NCI-H524 (cell line): ENCODE measurements at regions not wholly inside any gene's neighbourhood (a gene's known extent, or its start where the extent isn't known, plus 50 kb on each side); places are given as distances from the start of the nearest gene placed in this dataset.
"Not testable (repeated sequence)": the region's sequence is repeated elsewhere in the genome, so short reads cannot be mapped to it uniquely, and the experiment has no call there.

Experiments
- DNase-seq, 2 experiments: peaks; one replicate each; lab custom pipeline; 2025; lab: John Stamatoyannopoulos, UW

DNA sequence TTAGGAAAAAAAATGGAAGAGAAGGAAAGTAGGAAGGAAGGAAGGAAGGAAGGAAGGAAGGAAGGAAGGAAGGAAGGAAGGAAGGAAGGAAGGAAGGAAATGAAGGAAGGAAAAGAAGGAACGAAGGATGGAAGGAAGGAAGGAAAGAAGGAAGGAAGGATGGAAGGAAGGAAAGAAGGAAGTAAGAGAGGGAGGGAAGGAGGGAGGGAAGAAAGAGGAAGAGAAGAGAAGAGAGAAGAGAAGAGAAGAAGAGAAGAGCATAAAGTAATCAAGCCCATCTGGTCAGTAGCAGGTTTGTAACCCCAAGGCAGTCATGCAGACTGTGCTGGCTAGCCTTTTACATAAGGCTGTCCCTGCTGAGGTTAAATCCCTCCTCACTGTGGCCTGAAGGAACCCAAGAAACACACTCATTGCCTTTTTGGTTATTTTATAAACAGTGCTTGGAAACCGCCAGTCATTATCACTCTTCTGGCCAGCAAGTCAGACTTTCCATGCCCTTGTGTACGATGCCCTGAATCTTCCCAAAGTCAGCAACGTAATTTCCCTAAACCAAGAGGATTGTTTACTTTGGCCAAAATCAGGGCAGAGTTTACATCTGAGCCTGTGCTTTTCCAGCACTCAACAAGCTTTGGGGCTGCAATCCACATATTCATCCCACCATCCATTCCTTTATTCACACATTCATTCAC is 409.6 kb upstream of the MAF start:
- DNase-seq = no peak

DNA sequence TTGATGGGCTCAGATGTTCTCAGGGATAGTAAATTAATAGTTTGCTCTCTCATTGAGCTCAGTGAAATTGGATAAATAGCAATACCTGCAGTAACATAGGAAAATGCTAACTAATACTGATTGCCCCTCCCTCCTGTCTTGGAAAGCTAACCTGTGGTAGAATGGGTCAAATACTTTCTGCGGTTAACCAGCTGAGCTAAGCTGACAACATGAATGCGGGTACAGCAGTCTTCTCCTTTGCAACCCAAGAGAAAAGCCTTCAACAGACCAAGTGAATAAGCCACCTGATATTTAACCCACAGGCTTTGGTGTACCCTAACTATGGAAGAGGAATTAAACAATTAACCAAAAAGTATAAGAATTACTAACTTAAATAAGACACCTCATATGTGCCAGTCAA is 408.3 kb upstream of the MAF start:
- DNase-seq = no peak

DNA sequence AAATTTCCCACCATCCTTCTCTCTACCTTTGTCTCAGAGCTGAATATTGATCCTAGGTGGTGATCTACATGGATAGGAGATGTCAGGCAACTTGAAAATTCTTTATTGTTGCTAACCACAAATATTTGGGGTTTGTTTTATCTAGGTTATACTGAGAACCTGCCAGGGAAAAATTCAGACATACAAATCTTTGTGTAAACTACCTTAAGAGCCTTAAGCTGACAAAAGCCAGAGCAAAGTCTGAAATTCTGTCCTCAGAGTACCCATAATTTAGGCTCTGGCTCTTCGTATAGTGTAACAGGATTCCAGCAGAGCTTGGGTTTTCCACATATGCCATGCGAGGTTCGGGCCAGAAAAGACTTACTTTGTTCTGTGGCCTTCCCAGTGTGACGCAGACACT is 406.7 kb upstream of the MAF start:
- DNase-seq = no peak

DNA sequence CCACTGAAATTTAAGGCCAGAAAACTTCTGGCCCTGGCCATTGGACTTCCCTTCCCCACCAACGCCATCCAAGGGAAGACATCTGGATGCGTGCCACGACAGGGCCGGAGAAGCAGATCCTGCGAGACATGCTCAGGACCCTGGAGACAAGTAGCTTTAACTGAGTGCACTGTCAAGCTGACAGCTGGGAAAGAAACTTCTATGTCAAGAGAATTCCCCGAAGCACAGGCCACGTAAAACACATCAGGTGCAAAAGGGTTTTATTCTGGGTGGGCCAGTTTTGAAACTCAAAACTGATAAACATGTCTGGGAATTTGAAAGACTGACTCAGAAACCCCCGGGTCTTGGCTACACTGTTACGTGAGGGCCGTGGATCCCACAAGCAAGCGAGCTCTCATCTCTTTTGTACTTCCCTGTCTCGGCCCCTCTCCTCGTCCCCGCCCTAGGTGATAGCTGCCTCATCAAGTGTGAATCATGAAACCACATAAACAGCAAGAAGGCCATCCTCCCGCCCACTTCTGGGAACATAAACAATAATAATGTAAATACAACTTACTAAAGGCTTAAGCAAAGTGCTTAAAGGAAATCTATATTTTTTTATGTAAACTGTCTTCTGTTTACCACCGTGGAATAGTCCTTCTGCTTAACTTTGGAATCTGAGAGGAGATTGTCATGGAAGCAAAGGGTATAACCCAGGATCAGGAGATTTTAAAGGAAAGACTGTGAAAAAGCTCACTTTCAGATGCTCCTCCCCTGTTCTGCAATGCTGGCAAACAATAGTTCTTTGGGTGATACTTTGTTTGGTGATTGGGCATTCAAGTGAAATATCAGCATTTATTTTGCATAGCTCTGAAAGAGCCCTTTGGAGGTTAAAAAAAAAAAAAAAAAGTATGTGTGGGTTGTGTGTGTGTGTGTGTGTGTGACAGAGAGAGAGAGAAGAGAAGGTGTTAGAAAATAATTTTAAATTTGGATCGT is 406.0 kb upstream of the MAF start:
- DNase-seq = no peak

DNA sequence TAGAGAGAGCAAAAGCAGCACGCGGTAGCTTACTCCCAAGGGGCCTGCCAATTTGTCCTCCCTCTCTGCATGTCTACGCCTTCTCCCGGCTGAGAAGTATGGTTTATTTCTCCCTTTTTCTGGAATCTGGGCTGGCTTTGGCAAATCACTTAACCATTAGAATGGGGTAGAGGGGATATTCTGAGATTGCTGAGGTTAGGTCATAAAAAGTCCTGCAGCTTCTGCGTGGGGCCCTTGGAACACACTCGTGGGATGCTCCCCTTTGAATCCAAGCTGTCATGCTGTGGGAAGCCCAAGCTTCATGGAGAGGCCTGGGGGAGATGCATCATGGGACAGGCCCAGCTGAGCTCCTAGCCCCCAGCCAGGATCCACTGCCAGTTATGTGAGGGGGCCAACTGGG is 403.6 kb upstream of the MAF start:
- no peak for DNase-seq

DNA sequence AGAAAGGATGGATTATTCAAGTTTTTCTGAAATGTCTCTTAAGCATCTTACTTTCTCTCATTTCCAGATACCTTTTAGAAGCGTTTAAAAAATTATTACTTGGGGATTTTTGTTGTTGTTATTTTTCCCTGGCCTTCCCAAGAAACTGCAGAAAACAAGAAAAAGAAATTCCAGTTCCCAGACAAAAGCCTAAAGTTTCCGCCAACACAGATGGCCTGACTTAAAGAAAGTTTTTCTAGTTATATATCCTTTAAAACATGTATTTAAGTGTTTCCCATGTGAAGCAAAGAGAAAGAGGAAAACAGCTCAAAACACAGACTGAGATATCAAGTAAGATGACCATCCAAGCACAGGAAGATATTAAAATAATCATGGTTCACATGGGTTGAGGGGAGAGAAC is 401.7 kb upstream of the MAF start:
- no peak for DNase-seq

DNA sequence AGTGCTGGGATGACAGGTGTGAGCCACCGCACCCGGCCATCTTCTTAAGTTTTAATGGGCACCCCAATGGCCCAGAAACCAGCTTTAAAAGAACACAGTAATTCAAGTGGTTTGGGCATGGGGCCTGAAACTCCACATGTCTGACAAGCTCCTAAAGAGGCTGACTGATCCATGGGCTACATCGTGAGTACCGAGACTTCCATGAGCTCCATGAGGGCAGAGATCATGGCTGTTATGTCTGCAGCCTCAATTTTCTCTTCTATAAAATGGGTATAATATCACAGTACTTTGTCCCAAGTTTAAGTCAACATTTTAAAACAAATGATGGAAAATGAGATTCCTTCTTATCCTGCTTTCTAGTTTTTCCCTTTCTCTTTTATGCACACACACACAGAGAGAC is 397.6 kb upstream of the MAF start:
- DNase-seq = no peak

DNA sequence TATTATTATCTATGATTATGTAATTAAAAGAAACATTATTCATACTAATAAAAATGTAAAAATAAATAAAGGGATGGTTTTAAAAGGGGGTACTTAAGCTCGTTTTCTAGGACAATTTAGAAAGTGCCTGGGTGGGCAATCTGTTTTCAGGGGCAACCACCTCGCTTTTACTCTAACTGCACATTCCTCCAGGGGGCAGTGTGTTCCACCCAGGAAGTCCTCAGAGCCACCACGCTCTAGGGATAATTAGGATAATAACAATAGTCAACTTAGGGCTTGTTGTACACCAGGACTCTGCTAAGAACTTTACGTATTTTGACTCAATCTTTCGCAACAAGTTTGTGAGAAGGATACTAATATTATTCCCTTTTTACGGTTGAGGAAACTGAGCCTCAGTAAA is 396.7 kb upstream of the MAF start:
- peak in 1 of 2 experiments; percentile 15 for DNase-seq

DNA sequence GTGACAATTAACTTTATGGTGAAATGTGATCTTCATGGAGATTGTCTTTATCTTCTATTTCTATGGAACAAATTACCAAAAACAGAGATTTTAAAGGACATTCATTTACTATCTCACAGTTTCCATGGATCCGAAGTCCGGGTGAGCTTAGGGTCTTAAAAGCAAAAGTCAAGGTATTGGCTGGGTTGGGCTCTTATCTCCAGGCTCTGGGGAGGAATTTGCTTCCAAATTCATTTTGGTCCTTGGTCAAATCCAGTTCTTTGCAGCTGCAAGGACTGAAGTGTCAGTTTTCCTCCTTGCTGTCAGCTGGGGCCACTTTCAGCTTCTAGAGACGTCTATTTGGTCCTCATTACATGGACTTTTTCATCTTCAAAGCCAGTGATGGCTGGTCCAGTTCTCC is 395.8 kb upstream of the MAF start:
- DNase-seq = no peak

DNA sequence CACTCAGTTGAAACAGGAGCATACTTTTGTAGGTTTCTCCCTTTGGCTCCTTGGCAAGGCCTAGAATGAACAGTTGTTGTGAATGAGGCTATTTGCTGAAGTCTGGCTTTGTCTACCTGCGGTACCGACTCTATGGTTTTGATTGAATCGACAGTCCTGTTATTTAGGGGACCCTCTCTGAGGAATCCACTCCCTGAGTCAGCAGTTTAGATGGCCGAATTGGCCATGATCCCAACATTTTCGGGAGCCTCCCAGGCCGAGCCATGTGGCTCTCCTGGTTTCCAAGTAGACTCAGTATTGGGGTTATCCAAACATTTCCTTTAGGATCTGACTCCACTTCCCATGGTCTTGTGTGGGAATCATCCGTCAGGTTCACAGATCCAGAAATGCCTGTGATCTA is 394.8 kb upstream of the MAF start:
- no peak for DNase-seq

DNA sequence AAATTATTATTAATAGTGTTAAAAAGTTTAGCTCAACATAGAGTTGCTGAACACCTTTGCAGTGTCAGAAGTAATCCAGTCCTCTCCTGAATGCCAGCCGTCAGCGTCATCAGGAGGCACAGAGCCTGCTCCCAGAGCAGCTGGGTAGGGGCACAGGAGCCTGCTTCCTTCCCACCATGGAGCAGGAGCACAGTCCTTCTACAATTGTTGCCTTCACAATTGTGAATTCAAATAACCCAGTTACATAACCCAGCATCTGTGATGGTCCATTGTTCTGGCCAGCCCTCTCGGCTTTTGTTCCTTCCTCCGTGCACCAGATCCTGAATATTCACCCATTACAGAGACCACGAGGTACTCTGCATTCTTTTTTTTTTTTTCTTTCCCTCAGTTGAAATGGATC is 393.9 kb upstream of the MAF start:
- peak; percentile 13 to 28 for DNase-seq

DNA sequence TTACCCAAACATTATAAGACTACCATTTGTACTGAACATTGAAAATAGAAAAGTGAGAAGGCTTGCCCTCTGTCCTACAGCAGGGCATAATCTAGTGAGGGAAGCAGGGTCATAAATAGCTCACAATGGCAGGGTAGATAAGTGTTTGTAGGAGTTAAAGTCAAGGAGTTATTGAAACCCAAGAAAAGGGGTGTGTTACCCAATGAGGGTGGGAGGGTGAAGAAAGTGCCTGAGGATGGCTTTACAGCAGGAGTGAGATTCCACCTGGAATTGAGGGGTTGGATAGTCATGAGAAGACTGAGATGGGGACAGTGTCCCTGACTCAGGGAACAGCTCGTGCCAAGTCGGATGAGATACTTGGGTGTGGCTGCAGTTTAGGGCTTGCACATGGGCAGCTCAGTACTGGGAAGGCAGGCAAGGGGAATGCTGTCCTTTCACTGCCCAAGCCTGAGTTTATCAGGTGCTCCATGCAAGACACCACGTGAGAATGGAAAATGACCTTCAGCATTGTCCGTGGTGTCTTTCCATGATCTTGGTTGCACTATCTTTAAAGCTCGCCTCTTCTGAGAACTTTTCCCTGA is 393.2 kb upstream of the MAF start:
- DNase-seq = no peak

DNA sequence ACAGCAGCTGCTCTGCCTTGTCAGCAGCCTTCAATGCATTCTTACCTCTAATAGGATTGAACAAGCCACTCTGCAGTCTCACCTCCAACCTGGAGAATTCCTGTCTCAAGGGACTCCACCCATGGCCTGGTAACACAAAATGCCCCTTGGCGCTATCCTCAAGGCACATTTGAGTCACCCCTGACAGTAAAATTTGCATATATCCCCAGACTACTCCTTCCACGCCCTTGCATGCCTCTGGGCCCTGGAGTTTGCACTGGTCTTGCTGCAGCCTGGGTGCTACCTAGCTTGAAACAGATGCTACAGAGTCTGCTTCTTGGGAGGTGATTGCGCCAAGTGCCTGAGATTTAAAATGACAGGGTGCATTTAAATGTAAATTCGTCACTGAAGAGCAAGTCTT is 391.4 kb upstream of the MAF start:
- DNase-seq = no peak

DNA sequence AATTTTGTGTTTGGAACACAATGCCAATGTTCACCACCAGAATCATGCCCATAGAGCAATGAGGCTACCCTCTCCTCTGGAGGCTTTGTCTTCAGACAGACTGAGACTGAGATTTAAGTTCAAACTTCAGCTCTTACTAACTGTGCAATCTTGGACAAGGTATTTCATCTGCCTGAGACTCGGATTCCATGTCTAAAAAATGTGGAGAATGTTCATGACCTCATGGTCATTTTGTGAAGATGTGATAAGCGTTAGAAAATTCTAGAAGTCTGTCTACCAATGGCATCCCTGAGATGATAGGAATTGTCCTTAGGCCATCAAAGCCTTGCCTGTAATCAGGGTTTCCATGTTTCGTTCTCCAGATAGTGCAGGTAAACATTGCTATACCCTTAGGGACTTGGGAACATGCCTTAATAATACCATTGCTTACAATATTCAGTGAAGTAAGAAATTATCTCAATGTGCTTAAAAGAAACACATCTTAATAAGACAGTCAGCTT is 388.2 kb upstream of the MAF start:
- DNase-seq = no peak

DNA sequence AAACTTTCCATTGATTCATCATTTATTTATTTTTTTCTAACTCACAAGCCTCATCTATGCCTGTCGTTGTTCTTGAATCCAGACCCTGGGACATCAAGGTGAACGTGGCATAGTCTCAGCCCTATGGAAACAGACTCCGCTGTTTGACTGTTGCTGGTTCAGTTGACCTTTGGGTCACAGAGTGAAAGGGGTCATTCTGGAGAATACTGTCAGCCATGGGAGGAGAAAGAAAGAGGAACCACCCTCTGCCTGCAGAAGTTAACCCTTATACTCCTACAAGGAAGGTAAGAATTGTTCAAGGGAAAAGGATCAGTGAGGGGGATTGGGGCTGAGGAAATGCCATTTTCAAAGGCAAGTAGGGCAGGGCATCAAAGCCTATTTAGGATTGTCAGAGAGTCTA is 387.6 kb upstream of the MAF start:
- DNase-seq = no peak

DNA sequence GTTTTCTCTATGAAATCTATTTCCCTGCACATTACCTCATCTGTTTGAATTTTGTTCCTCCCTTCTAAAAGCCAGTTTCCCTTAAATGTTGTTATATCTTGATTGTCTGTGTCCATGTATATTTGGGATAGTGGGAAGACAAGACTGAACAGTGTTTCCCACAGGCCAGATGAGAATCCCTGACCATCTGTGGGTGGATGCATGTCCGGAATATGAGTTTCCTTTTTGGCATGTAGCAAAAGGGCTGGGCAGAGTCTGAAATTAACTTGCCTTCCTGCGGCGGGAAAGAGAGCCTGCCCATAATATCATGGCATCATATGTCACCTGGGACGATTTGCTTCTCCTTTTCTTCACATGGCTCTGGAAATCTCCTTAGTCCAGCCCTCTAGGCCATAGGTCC is 385.8 kb upstream of the MAF start:
- no peak for DNase-seq

DNA sequence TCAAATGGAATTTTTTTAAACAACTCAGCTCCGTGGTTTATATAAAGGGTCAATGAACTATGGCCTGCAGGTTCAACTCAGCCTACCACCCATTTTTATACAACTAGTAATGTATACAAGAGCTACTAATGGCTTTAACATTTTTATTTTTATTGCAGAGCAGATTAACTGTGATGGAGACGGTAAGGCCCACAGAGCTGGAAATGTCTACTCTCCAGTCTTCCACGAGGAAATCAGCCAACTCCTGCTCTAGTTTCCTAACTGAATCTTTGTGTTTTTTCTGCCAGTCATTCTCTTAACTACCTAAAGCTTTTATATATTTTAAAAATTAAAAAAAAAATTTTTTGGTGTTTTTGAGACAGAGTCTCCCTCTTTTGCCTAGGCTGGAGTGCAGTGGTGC is 385.1 kb upstream of the MAF start:
- no peak for DNase-seq

DNA sequence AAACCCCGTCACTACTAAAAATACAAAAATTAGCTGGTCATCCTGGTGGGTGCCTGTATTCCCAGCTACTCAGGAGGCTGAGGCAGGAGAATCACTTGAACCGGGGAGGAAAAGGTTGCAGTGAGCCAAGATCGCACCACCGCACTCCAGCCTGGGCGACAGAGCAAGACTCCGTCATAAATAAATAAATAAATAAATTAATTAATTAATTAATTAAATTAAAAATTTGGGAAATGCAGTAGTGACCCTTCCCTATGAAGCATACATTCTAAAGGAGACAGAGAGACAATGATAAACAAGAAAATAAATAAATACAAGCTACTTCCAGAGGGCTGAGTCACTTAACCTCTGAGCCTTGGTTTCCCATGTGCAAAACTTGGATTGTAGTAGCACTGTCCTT is 383.6 kb upstream of the MAF start:
- not testable (repeated sequence) for DNase-seq

DNA sequence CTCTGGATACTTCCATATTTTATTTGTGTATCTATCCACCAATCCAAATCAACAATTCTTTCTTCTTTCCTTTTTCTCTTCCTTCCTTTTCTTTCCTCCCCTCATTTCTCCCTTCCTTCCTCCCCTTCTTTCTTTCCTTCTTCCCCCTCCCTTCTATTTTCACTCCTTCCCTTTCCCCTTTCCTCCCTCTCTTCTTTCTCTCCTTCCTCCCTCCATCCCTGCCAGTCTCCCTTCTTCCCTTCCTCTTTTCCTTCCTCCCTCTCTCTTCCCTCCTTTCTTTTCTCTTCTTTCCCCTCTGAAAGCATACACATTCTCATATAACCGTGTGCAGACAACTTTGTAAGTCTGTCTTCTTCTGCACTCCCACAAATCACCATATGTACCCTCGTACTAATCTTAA is 382.3 kb upstream of the MAF start:
- DNase-seq = no peak

DNA sequence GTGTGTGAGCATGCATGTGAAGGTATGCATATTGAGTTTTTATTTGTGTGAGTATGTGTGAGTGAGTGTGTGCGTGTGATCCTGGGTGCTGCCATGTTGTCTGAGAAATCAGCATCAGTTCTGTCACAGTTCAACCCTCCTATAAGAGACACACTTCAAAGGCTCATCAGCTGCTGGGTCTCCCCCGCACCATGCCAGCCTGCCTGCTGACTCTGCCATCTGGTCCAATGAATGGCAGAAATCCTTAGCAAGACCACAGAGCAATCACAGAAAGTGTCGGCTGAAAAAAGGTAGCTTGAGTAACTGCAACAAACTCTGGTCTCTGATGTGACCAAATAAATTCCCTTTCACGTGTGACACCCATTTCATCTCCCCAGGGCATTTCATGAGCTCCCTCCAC is 381.8 kb upstream of the MAF start:
- DNase-seq = peak; percentile 53 to 88

DNA sequence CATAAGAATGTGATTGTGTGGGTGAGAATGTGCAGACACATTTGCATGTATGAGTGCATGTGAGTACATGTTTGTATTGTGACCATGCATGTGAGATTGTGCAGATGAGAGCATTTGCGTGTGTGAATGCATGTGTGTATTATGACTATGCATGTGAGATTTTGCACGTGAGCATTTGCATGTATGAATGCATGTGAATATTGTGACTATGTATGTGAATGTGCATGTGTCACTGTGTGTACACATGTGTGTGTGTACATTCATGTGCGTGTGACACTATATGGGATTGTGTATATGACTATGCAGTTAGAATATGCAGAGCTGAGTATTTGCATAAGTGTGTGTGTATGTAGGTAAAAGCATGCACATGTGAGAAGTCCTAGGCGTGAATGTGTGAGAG is 381.3 kb upstream of the MAF start:
- DNase-seq = no peak

DNA sequence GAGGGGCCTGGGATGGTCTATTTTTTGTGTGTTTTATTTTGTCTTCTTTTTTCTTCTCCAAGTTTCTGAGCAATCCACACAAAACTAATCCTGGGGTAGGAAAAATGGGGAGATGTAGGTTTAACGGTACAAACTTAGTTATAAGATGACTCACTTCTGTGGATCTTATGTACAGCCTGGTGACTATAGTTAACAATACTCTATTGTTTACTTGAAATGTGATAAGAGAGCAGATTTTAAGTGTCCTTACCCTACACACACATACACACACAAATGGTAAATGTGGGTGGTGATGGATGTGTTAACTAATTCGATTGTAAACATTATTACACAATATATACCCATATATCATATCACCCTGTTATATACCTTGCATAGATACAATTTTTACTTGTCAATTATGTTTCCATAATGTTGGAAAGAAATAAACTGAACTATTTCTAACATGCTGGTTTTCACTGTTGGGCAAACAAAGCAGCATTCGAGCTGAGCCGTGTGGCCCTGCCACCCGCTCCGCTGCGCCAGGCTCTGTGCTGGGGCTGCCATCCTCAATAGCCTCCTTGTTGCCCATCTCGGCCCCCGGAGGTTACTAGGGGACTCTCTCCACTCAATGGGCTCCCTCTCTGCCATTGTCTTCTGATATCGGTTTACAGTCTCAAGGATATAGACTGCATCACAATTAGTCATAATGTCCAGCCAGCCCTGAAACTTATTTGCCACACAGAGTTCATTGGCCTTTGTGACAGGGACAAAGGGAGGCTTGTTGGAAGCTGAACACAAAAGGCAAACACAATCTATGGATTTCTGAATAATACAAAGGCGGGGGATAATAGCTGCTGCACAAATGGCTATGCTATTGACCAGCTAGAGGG is 380.3 kb upstream of the MAF start:
- DNase-seq = no peak
